ENCODE measurements at regions not wholly inside any gene's neighbourhood (a gene's known extent, or its start where the extent isn't known, plus 50 kb on each side); places are given as distances from the start of the nearest gene placed in this dataset.

- Histone ChIP-seq H3K4me1 (ENCODE audit: control insufficient read depth, extremely low read depth, insufficient read depth, low read length) (no peaks in the 10 kb centered on the region), H3K36me3 (ENCODE audit: control insufficient read depth in 2 of 2, extremely low read depth in 1 of 2, insufficient read depth in 2 of 2, low read length in 2 of 2) (no peaks in the 10 kb centered on the region), H3K4me2 (ENCODE audit: control insufficient read depth, extremely low read depth, insufficient read depth, low read depth, low read length) (no peak overlapping the region), H4K20me1 (ENCODE audit: control insufficient read depth, extremely low read depth, insufficient read depth, low read length) (no peaks in the 10 kb centered on the region), H3K79me2 (ENCODE audit: control insufficient read depth, insufficient read depth, low read length) (no peaks in the 10 kb centered on the region), H3K9me3 (ENCODE audit: control insufficient read depth, low read depth, low read length) (no peaks in the 10 kb centered on the region), H3K27me3 (ENCODE audit: control insufficient read depth, extremely low read depth, insufficient read depth, low read length) (no peaks in the 10 kb centered on the region), H2AFZ (ENCODE audit: control insufficient read depth, low read length) (no peak overlapping the region), H3K9ac (ENCODE audit: control insufficient read depth, extremely low read depth, insufficient read depth, low read length) (no peak overlapping the region), H3K27ac (ENCODE audit: control insufficient read depth, insufficient read depth, low read length) (no peak overlapping the region), H3K4me3 (ENCODE audit: control insufficient read depth in 2 of 3, extremely low read depth in 1 of 3, insufficient read depth in 2 of 3, low read depth in 1 of 3, low read length in 3 of 3) (no peak overlapping the region), H3K9me1 (ENCODE audit: control insufficient read depth, extremely low read depth, insufficient read depth, low read length) (no peaks in the 10 kb centered on the region)
- DNase-seq (ENCODE audit: low read depth, low spot score) (no peak), FAIRE-seq (no peak)
- no peak for TF ChIP-seq EZH2 (IDR thresholded peaks at IDR 0.05; ENCODE audit: low read length)
- TF ChIP-seq, protein P1, sequence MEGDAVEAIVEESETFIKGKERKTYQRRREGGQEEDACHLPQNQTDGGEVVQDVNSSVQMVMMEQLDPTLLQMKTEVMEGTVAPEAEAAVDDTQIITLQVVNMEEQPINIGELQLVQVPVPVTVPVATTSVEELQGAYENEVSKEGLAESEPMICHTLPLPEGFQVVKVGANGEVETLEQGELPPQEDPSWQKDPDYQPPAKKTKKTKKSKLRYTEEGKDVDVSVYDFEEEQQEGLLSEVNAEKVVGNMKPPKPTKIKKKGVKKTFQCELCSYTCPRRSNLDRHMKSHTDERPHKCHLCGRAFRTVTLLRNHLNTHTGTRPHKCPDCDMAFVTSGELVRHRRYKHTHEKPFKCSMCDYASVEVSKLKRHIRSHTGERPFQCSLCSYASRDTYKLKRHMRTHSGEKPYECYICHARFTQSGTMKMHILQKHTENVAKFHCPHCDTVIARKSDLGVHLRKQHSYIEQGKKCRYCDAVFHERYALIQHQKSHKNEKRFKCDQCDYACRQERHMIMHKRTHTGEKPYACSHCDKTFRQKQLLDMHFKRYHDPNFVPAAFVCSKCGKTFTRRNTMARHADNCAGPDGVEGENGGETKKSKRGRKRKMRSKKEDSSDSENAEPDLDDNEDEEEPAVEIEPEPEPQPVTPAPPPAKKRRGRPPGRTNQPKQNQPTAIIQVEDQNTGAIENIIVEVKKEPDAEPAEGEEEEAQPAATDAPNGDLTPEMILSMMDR (optimal IDR thresholded peaks at IDR 0.05 in 1 of 3, IDR thresholded peaks at IDR 0.05 in 1 of 3, conservative IDR thresholded peaks at IDR 0.05 in 1 of 3; ENCODE audit: extremely low read depth in 1 of 3, insufficient read depth in 2 of 3, low read length in 3 of 3) = no peak
- dilution Hi-C loops (cut with MboI; ENCODE audit: extremely low pct_ligation_motif_present, low sequenced_read_pairs) = no loop called here
These were observed 1024.5 kb upstream of the PCDH10 start for GRCh38 chr4:132124624-132124974.

- Histone ChIP-seq H3K27ac (ENCODE audit: control insufficient read depth, insufficient read depth, low read length) (no peak overlapping the region), H3K4me2 (ENCODE audit: control insufficient read depth, extremely low read depth, insufficient read depth, low read depth, low read length) (no peak overlapping the region), H2AFZ (ENCODE audit: control insufficient read depth, low read length) (no peak overlapping the region), H3K9me3 (ENCODE audit: control insufficient read depth, low read depth, low read length) (no peaks in the 10 kb centered on the region), H3K4me3 (ENCODE audit: control insufficient read depth in 2 of 3, extremely low read depth in 1 of 3, insufficient read depth in 2 of 3, low read depth in 1 of 3, low read length in 3 of 3) (no peak overlapping the region), H3K9me1 (ENCODE audit: control insufficient read depth, extremely low read depth, insufficient read depth, low read length) (no peaks in the 10 kb centered on the region), H3K9ac (ENCODE audit: control insufficient read depth, extremely low read depth, insufficient read depth, low read length) (no peak overlapping the region), H3K79me2 (ENCODE audit: control insufficient read depth, insufficient read depth, low read length) (no peaks in the 10 kb centered on the region), H4K20me1 (ENCODE audit: control insufficient read depth, extremely low read depth, insufficient read depth, low read length) (no peaks in the 10 kb centered on the region), H3K4me1 (ENCODE audit: control insufficient read depth, extremely low read depth, insufficient read depth, low read length) (no peaks in the 10 kb centered on the region), H3K36me3 (ENCODE audit: control insufficient read depth in 2 of 2, extremely low read depth in 1 of 2, insufficient read depth in 2 of 2, low read length in 2 of 2) (no peaks in the 10 kb centered on the region), H3K27me3 (ENCODE audit: control insufficient read depth, extremely low read depth, insufficient read depth, low read length) (no peaks in the 10 kb centered on the region)
- no peak for FAIRE-seq
- TF ChIP-seq, protein P1 (optimal IDR thresholded peaks at IDR 0.05 in 1 of 3, IDR thresholded peaks at IDR 0.05 in 1 of 3, conservative IDR thresholded peaks at IDR 0.05 in 1 of 3; ENCODE audit: extremely low read depth in 1 of 3, insufficient read depth in 2 of 3, low read length in 3 of 3) = no peak
- no peak for DNase-seq (ENCODE audit: low read depth, low spot score)
- dilution Hi-C loops (cut with MboI; ENCODE audit: extremely low pct_ligation_motif_present, low sequenced_read_pairs) = no loop called here
These were observed 1024.0 kb upstream of the PCDH10 start for GRCh38 chr4:132125131-132125530.
